ENCODE measurements at regions not wholly inside any gene's neighbourhood (a gene's known extent, or its start where the extent isn't known, plus 50 kb on each side); places are given as distances from the start of the nearest gene placed in this dataset.

- TF ChIP-seq, protein P1, sequence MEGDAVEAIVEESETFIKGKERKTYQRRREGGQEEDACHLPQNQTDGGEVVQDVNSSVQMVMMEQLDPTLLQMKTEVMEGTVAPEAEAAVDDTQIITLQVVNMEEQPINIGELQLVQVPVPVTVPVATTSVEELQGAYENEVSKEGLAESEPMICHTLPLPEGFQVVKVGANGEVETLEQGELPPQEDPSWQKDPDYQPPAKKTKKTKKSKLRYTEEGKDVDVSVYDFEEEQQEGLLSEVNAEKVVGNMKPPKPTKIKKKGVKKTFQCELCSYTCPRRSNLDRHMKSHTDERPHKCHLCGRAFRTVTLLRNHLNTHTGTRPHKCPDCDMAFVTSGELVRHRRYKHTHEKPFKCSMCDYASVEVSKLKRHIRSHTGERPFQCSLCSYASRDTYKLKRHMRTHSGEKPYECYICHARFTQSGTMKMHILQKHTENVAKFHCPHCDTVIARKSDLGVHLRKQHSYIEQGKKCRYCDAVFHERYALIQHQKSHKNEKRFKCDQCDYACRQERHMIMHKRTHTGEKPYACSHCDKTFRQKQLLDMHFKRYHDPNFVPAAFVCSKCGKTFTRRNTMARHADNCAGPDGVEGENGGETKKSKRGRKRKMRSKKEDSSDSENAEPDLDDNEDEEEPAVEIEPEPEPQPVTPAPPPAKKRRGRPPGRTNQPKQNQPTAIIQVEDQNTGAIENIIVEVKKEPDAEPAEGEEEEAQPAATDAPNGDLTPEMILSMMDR (IDR thresholded peaks at IDR 0.05; ENCODE audit: low read depth, low read length), result no peak
- peak; percentile 75 to 97 for DNase-seq (ENCODE audit: low read depth in 2 of 2)
- no peak overlapping the region for H3K4me3 ChIP-seq (replicated peaks in 1 of 2; ENCODE audit: low read depth in 2 of 2, low read length in 2 of 2)
Measured at GRCh38 chr10:90319188-90319914, 538.5 kb downstream of the HTR7 start.

DNA sequence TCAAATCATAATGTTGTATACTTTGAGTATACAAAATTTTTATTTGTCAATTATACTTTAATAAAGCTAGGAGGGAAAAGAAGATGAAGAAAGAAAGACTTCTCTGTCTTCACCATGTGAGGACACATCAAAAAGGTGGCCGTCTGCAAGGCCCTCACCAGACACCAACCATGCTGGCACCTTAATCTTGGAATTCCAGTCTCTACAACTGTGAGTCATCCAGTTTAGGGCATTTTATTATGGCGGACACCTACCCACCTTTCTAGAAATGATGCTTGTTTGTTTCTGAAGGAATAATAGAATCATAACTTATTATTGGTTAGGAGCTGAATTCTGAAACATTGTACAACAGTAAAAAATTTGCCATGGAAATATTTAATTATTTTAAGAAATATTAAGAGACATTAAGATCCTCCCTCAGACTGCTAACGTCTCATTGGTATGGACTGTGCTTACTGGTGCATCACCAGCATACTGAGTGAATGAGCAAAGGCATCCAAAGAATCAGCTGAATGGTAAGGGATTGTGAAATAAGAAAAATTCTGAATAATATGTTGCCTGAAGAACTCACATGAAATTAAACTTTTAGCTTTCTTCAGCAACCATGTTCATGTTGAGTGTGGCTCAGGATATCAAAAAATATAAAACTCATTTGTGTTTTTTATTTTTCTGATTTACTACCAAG is 536.6 kb downstream of the HTR7 start:
- DNase-seq (ENCODE audit: low read depth in 2 of 2), result peak; percentile 45 to 81
- TF ChIP-seq, protein P1 (IDR thresholded peaks at IDR 0.05; ENCODE audit: low read depth, low read length), result no peak
- no peak overlapping the region for H3K4me3 ChIP-seq (replicated peaks in 1 of 2; ENCODE audit: low read depth in 2 of 2, low read length in 2 of 2)

DNA sequence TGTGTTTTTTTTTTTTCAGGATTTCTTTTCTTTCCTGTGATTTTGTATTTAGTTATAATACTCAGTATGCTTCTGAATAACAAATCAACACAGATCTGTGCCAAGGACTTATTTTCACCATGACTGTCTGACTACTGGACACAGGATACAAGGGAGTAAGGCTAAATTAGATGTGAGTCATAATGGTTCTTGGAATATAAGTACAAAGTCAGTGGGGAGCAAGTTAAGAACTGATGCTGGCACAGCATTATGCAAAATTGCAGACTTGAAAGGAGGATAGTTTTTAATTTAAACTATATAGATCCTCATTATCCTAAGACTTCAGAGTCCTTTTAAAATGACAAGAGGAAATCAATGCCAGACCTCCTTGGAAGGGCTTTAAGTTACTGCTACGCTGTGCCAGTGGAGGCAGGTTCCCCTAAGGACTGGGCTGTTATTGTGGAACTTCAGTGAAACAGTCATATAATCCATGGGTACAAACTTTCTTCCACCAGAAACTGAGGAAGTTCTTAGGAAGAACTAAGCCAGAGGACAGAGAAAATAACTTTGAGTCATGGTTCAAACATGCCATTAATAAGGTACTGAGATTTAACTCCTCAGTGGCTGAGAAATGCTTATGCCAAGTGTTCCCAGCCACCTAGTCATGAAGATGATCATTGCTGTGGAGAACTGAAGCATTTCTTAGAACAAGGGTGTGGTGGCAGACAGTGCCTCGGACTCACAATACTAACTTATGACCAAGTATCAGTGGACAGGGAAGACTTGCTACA is 531.2 kb downstream of the HTR7 start:
- no peak overlapping the region for H3K4me3 ChIP-seq (replicated peaks in 1 of 2; ENCODE audit: low read depth in 2 of 2, low read length in 2 of 2)
- peak; percentile 71 to 80 for DNase-seq (ENCODE audit: low read depth in 2 of 2)
- TF ChIP-seq, protein P1 (IDR thresholded peaks at IDR 0.05; ENCODE audit: low read depth, low read length), result no peak

GRCh38 chr10:90327611-90328010 is 530.2 kb downstream of the HTR7 start:
- H3K4me3 ChIP-seq (replicated peaks in 1 of 2; ENCODE audit: low read depth in 2 of 2, low read length in 2 of 2), result no peak overlapping the region
- TF ChIP-seq, protein P1 (IDR thresholded peaks at IDR 0.05; ENCODE audit: low read depth, low read length), result no peak
- DNase-seq (ENCODE audit: low read depth in 2 of 2), result no peak

GRCh38 chr10:90328459-90328858 is 529.4 kb downstream of the HTR7 start:
- DNase-seq (ENCODE audit: low read depth in 2 of 2), result no peak

DNA sequence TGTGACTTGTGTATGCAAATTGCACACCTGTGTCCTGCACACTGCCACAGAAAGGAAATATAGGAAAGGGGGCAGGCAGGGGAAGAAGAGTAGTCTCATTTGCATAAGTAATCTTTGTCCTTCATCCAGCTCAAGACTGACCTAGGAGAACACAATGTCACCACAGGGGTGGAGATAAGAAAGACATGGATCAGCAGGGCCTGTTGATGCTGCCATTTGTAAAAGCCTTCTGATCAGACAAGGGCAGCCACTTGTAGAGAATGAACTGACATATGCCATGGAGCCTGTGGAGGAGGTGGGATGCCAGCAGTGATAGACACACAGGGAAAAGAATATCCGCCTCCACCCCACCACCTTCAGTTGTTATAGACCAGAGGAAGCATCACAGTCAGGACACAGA is 528.9 kb downstream of the HTR7 start:
- no peak overlapping the region for H3K4me3 ChIP-seq (replicated peaks in 1 of 2; ENCODE audit: low read depth in 2 of 2, low read length in 2 of 2)
- TF ChIP-seq, protein P1 (IDR thresholded peaks at IDR 0.05; ENCODE audit: low read depth, low read length), result no peak
- no peak for DNase-seq (ENCODE audit: low read depth in 2 of 2)

More at GRCh38 chr10:90328459-90328858, 529.4 kb downstream of the HTR7 start:
- H3K4me3 ChIP-seq (replicated peaks in 1 of 2; ENCODE audit: low read depth in 2 of 2, low read length in 2 of 2), result no peak overlapping the region
- TF ChIP-seq, protein P1 (IDR thresholded peaks at IDR 0.05; ENCODE audit: low read depth, low read length), result no peak
